ENCODE measurements at regions not wholly inside any gene's neighbourhood (a gene's known extent, or its start where the extent isn't known, plus 50 kb on each side); places are given as distances from the start of the nearest gene placed in this dataset.

DNA sequence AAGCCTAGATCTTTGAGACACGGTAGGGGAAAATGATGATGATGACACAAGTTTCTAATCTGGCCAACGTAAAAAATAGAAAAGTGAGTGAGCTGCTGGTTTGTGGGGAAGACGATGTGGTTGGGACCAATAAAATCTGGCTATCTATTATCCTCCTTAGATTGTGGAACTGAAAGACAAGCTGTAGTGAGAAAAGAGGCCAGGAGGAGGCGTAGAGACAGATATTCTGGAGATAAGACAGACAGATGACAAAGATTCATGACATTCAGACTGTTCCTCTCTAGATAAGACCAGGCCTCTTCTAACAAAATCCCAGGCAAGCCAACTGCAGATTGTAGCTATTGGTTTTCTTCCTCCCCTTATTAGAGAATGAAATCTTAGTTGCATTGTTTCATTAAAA is 376.3 kb upstream of the UBE2E3 start:
- Histone ChIP-seq H3K9me3 (no peaks in the 10 kb centered on the region), H3K36me3 (replicated peaks in 1 of 2; ENCODE audit: control insufficient read depth in 1 of 2, insufficient read depth in 2 of 2, low read length in 1 of 2) (no peaks in the 10 kb centered on the region), H3K4me3 (ENCODE audit: low read depth in 2 of 2, low read length in 1 of 2) (no peak overlapping the region), H3K4me1 (ENCODE audit: control insufficient read depth in 1 of 2, insufficient read depth in 2 of 2, low read depth in 1 of 2, low read length in 1 of 2) (peaks cover 0 to 2% of the 10 kb centered on the region in 2 experiments; a peak in 2 of 4 replicates), H3K4me2 (no peak overlapping the region), H3K79me2 (ENCODE audit: insufficient read depth) (no peaks in the 10 kb centered on the region), H2AFZ (ENCODE audit: low read depth) (no peak overlapping the region), H3K27ac (ENCODE audit: low read depth in 2 of 2, low read length in 1 of 2) (no peak overlapping the region), H3K9ac (no peak overlapping the region), H3F3A (replicated peaks; ENCODE audit: insufficient read depth) (no peaks in the 10 kb centered on the region), H3K27me3 (ENCODE audit: insufficient read depth) (no peaks in the 10 kb centered on the region), H4K20me1 (ENCODE audit: insufficient read depth) (no peaks in the 10 kb centered on the region), H3K9me2 (no peaks in the 10 kb centered on the region)
- no peak for TF ChIP-seq EP300 (IDR thresholded peaks at IDR 0.05; ENCODE audit: borderline replicate concordance in 1 of 2, low read depth in 1 of 2, low read length in 1 of 2)
- 0 out of 2 replicates have a peak, but pooled peaks have one; percentile 19 for TF ChIP-seq RAD21 (IDR thresholded peaks at IDR 0.05; ENCODE audit: low read length)
- TF ChIP-seq, protein P1, sequence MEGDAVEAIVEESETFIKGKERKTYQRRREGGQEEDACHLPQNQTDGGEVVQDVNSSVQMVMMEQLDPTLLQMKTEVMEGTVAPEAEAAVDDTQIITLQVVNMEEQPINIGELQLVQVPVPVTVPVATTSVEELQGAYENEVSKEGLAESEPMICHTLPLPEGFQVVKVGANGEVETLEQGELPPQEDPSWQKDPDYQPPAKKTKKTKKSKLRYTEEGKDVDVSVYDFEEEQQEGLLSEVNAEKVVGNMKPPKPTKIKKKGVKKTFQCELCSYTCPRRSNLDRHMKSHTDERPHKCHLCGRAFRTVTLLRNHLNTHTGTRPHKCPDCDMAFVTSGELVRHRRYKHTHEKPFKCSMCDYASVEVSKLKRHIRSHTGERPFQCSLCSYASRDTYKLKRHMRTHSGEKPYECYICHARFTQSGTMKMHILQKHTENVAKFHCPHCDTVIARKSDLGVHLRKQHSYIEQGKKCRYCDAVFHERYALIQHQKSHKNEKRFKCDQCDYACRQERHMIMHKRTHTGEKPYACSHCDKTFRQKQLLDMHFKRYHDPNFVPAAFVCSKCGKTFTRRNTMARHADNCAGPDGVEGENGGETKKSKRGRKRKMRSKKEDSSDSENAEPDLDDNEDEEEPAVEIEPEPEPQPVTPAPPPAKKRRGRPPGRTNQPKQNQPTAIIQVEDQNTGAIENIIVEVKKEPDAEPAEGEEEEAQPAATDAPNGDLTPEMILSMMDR (IDR thresholded peaks at IDR 0.05): peak; percentile 36
- 0 out of 2 replicates have a peak, but pooled peaks have one; percentile 22 for TF ChIP-seq PBX3 (IDR thresholded peaks at IDR 0.05)
- no peak for TF ChIP-seq FOXJ3 (CRISPR knock-in tag; IDR thresholded peaks at IDR 0.05)
- TF ChIP-seq JUND (IDR thresholded peaks at IDR 0.05): no peak
- DNase-seq: no peak
- WGBS (ENCODE audit: low lambda C conversion rate): 61% methylated on average over 4 of the region's 4 CpGs
- POLR2A ChIA-PET: no interaction called here
- CTCF ChIA-PET: no interaction called here

- no peaks in the 10 kb centered on the region for H3F3A ChIP-seq (replicated peaks; ENCODE audit: insufficient read depth)
- no peaks in the 10 kb centered on the region for H3K27me3 ChIP-seq (ENCODE audit: insufficient read depth)
- H3K9me2 ChIP-seq: no peaks in the 10 kb centered on the region
- no peak overlapping the region for H3K9ac ChIP-seq
- no peaks in the 10 kb centered on the region for H3K9me3 ChIP-seq
- H3K4me1 ChIP-seq (ENCODE audit: control insufficient read depth in 1 of 2, insufficient read depth in 2 of 2, low read depth in 1 of 2, low read length in 1 of 2): peaks cover 0 to 2% of the 10 kb centered on the region in 2 experiments; a peak in 2 of 4 replicates
- H3K4me3 ChIP-seq (ENCODE audit: low read depth in 2 of 2, low read length in 1 of 2): no peak overlapping the region
- DNase-seq: no peak
- H3K4me2 ChIP-seq: no peak overlapping the region
- H3K36me3 ChIP-seq (replicated peaks in 1 of 2; ENCODE audit: control insufficient read depth in 1 of 2, insufficient read depth in 2 of 2, low read length in 1 of 2): no peaks in the 10 kb centered on the region
- WGBS (ENCODE audit: low lambda C conversion rate): 38% methylated on average over 1 of the region's 1 CpG
- TF ChIP-seq FOXJ3 (CRISPR knock-in tag; IDR thresholded peaks at IDR 0.05) (no peak), TCF12 (IDR thresholded peaks at IDR 0.05) (no peak)
- TF ChIP-seq, protein P1 (IDR thresholded peaks at IDR 0.05): no peak
- H2AFZ ChIP-seq (ENCODE audit: low read depth): no peak overlapping the region
- ChIA-PET CTCF (interaction anchor here (1.4 to 1.7 kb wide), 2 partner anchors 9 to 475 kb away, joined by 3 read pairs; no protein-coding TSS in a partner anchor), POLR2A (no interaction called here)
- H3K79me2 ChIP-seq (ENCODE audit: insufficient read depth): no peaks in the 10 kb centered on the region
- H3K27ac ChIP-seq (ENCODE audit: low read depth in 2 of 2, low read length in 1 of 2): no peak overlapping the region
- no peaks in the 10 kb centered on the region for H4K20me1 ChIP-seq (ENCODE audit: insufficient read depth)
Measured at GRCh38 chr2:180601016-180601415, 379.4 kb upstream of the UBE2E3 start.

Measured in SK-N-SH (cell line).